Neural progenitor cell (in vitro differentiated cells): ENCODE measurements at regions not wholly inside any gene's neighbourhood (a gene's known extent, or its start where the extent isn't known, plus 50 kb on each side); places are given as distances from the start of the nearest gene placed in this dataset.
"Not testable (repeated sequence)": the region's sequence is repeated elsewhere in the genome, so short reads cannot be mapped to it uniquely, and the experiment has no call there.

ENCODE experiments used
- CTCF ChIP-seq: fragments of 200-600 bp; sonication (generic); IDR thresholded peaks from 2 replicates; pipeline ENCODE4 v1.5.1; 2017; ENCODE audit warnings: antibody characterized with exemption, mild to moderate bottlenecking
- EZH2 ChIP-seq: fragments of 200-600 bp; sonication (generic); IDR thresholded peaks from 2 replicates; pipeline ENCODE4 v1.6.1; 2017; ENCODE audit warnings: antibody characterized with exemption, mild to moderate bottlenecking, moderate library complexity
- EZH2phosphoT487 ChIP-seq: fragments of 200-600 bp; sonication (generic); IDR thresholded peaks from 2 replicates; pipeline ENCODE4 v1.6.1; 2017; ENCODE audit warnings: antibody characterized with exemption

GRCh38 chr1:121523112-121523511 lies 338.3 kb downstream of the SRGAP2C start:
- not testable (repeated sequence) for TF ChIP-seq CTCF, EZH2phosphoT487, EZH2
